Liver (tissue), 3 donors: ENCODE measurements at regions not wholly inside any gene's neighbourhood (a gene's known extent, or its start where the extent isn't known, plus 50 kb on each side); places are given as distances from the start of the nearest gene placed in this dataset.

Source experiments
- CTCF ChIP-seq: fragments of 150-350 bp; IDR thresholded peaks from 2 replicates; pipeline ENCODE4 v1.5.1; 2017; ENCODE audit warnings: improper control_type of control experiment, low read depth, low read length; ENCODE audit not compliant: missing input control
- EGR1 ChIP-seq, 2 donors: IDR thresholded peaks; 2 replicates each; pipeline ENCODE4 v1.6.1; 2016 to 2018; ENCODE audit warnings: antibody characterized with exemption in 2 of 2, low read depth in 2 of 2
- FOXA1 ChIP-seq: IDR thresholded peaks from 2 replicates; pipeline ENCODE4 v1.6.1; 2016; ENCODE audit warnings: antibody characterized with exemption
- FOXA2 ChIP-seq: IDR thresholded peaks from 2 replicates; pipeline ENCODE4 v1.6.1; 2016; ENCODE audit warnings: antibody characterized with exemption
- GABPA ChIP-seq, 2 donors: IDR thresholded peaks in 1 of 2; conservative IDR thresholded peaks in 1 of 2; 2 replicates each; pipeline ENCODE4 v1.6.1; 2016; ENCODE audit warnings: antibody characterized with exemption in 2 of 2, mild to moderate bottlenecking in 1 of 2, moderate library complexity in 1 of 2
- HNF4G ChIP-seq: IDR thresholded peaks from 2 replicates; pipeline ENCODE4 v1.6.1; 2016; ENCODE audit warnings: antibody characterized with exemption
- JUND ChIP-seq, 2 donors: IDR thresholded peaks; 2 replicates each; pipeline ENCODE4 v1.6.1; 2016; ENCODE audit warnings: antibody characterized with exemption in 2 of 2
- MAX ChIP-seq: IDR thresholded peaks from 2 replicates; pipeline ENCODE4 v1.6.1; 2016; ENCODE audit warnings: antibody characterized with exemption
- RAD21 ChIP-seq, 2 donors: IDR thresholded peaks; 2 replicates each; pipeline ENCODE4 v1.6.1; 2016; ENCODE audit warnings: antibody characterized with exemption in 2 of 2, mild to moderate bottlenecking in 2 of 2
- REST ChIP-seq: IDR thresholded peaks from 2 replicates; pipeline ENCODE4 v1.6.1; 2016; ENCODE audit warnings: antibody characterized with exemption, mild to moderate bottlenecking
- SP1 ChIP-seq: IDR thresholded peaks from 2 replicates; pipeline ENCODE4 v1.6.1; 2018; ENCODE audit warnings: antibody characterized with exemption, mild to moderate bottlenecking
- TAF1 ChIP-seq: conservative IDR thresholded peaks from 2 replicates; pipeline ENCODE4 v1.6.1; 2016; ENCODE audit warnings: antibody characterized with exemption, mild to moderate bottlenecking
- YY1 ChIP-seq: IDR thresholded peaks from 2 replicates; pipeline ENCODE4 v1.6.1; 2016; ENCODE audit warnings: antibody characterized with exemption, mild to moderate bottlenecking
- ZBTB33 ChIP-seq: IDR thresholded peaks from 2 replicates; pipeline ENCODE4 v1.6.1; 2016; ENCODE audit warnings: antibody characterized with exemption
- donor health status: healthy.
- donor health status: healthy.

- TF ChIP-seq CTCF (no peak), REST (no peak), FOXA2 (no peak), RAD21 (IDR thresholded peaks at IDR 0.05) (no peak), JUND (IDR thresholded peaks at IDR 0.05) (no peak), EGR1 (IDR thresholded peaks at IDR 0.05; ENCODE audit: low read depth in 2 of 2) (no peak), HNF4G (no peak), GABPA (IDR thresholded peaks at IDR 0.05 in 1 of 2, conservative IDR thresholded peaks at IDR 0.05 in 1 of 2) (no peak), TAF1 (no peak), YY1 (no peak), MAX (no peak), SP1 (no peak), FOXA1 (no peak), ZBTB33 (no peak)
Measured at GRCh38 chr2:57934659-57935058, 111.9 kb upstream of the VRK2 start.
